ENCODE measurements at regions not wholly inside any gene's neighbourhood (a gene's known extent, or its start where the extent isn't known, plus 50 kb on each side); places are given as distances from the start of the nearest gene placed in this dataset.

DNA sequence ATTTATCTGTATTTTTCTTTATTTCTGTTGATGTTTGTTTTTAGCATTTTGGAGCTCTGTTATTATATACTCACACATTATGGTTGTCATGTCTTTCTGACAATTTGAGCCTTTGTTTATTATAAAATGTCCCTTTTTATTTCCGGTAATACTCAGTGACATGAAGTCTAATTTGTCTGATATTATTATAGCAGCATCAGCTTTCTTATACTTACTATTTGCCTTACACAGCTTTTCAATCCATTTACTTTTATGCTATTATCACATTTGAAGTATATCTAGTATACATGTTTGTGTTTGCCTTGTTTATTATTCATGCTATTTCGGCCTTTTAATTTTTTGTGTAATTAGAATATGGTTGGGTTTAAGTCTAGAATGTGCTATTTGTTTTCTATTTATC lies 430.6 kb upstream of the FANCL start:
- FAIRE-seq: no peak

GRCh38 chr2:58669998-58670397 lies 428.9 kb upstream of the FANCL start:
- FAIRE-seq: no peak

- FAIRE-seq: no peak
These were observed 426.1 kb upstream of the FANCL start for GRCh38 chr2:58667137-58667774.

DNA sequence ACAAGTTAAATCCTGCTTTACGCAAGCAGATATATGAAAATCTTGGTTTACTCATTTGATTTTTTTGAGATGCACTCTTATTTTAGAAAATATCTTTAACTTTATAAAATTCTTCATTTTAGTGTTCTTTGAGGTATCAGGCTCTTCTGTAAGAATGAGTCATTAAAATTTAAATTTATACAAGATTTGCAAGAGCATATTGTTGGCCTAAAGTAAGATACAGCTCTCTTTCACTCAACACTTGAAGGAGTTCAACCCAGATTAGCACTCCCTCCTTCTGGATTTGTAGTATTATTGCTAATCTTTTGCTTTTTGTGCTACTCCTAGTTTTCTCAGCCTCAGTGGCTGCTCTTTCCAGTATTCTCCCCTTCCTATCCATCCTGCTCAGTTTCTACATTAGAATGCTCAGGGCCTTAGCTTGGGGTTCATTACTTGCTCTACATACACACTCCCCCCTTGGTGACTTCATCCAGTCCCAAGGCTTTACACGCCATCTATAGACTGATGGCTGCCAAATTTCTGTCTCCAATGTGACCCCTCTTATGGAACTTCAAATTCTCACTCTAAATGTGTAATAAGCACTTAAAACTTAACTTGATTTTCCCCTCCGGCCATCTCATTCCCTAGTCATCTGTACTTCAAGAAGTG lies 425.3 kb upstream of the FANCL start:
- no peak for FAIRE-seq

- no peak for FAIRE-seq
These were observed 424.0 kb upstream of the FANCL start for GRCh38 chr2:58665154-58665553.

DNA sequence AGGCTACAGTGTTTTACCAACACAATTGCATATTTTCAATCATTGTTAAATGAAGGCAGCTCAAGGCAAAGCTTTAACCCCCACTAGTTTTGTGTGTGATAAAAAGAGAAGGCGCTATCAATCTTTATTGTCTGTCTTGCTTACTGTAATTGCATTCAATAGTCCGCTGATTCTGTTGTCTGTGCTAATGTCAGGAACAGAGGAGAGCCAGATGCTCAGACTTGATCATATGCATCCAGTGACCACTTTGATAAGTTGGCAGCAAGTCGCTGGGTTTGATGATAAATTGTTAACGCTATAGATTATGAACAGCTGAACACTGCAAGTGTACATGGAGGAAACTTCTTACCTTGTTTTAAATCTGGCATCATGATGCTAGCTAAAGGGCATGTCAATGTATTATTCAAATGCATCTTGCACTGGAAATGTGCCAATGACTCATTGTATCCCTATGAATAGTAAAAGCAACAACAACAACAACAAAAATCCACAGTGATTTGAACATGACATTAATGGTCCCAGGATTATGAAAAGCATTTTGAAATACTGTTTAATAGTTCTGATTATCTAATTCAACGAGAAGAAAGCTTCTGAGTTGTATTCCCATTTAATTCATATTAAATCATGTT lies 423.5 kb upstream of the FANCL start:
- FAIRE-seq: no peak

- no peak for FAIRE-seq
These were observed 418.9 kb upstream of the FANCL start for GRCh38 chr2:58660046-58660445.

GRCh38 chr2:58655152-58655551 lies 414.0 kb upstream of the FANCL start:
- FAIRE-seq: no peak

GRCh38 chr2:58651930-58652329 lies 410.8 kb upstream of the FANCL start:
- FAIRE-seq: no peak

DNA sequence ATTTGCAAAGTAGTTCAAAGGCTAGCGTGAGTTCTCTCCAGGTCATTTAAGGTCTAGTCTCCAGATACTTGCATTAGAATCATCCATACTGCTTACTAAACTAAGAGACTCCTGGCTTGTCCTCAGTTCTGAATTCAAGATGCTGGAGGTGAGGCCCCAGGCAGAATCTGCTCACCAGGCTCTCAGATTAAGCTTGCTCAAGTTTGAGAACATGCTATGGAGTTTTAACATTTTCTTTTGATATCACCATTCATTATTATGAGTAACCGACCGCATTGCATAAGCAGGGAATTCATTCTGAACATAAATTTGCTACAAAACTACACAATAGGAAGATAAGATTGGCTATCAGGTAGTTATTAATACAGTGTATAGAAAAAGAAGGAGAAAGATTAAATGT lies 409.7 kb upstream of the FANCL start:
- FAIRE-seq: no peak

GRCh38 chr2:58649756-58650155 lies 408.6 kb upstream of the FANCL start:
- no peak for FAIRE-seq

- no peak for FAIRE-seq
These were observed 403.9 kb upstream of the FANCL start for GRCh38 chr2:58645017-58645416.

- FAIRE-seq: no peak
These were observed 403.3 kb upstream of the FANCL start for GRCh38 chr2:58644451-58644850.

DNA sequence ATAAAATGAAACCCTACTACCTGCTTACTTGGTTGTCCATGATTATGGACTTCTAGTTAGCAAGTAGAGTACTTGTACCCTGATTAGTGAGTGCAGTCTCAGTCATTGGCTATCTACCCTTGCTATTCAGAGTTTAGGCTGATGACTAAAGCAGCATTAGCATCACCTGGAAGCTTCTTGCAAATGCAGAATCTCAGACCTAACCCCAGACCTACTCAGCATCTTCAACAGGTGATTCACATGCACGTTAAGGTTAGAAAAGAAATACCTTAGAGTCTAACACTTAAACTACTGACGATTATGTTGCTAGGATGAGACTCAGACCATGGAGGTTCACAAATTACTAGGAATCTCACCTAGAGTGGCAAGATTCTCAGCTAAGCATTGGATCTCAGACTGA lies 399.9 kb upstream of the FANCL start:
- no peak for FAIRE-seq

DNA sequence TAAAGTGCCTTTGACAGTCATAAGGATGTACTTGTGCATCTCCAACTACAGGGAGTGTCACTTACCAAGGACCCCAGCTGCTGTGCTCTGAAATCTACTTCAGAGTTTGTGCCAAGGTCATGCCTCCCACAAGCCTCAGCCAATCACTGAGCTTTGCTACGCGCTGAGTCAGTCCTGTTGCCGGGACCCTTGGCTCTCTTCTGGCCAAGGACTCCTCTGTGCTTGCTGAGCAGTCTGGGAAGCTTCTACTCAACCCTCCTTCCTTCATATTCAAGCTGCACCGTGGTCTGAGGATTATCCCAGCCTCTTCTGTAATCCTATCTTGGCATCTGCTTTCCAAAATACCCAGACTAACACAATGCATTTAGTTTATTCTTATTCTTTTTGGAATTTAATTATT lies 398.9 kb upstream of the FANCL start:
- no peak for FAIRE-seq

DNA sequence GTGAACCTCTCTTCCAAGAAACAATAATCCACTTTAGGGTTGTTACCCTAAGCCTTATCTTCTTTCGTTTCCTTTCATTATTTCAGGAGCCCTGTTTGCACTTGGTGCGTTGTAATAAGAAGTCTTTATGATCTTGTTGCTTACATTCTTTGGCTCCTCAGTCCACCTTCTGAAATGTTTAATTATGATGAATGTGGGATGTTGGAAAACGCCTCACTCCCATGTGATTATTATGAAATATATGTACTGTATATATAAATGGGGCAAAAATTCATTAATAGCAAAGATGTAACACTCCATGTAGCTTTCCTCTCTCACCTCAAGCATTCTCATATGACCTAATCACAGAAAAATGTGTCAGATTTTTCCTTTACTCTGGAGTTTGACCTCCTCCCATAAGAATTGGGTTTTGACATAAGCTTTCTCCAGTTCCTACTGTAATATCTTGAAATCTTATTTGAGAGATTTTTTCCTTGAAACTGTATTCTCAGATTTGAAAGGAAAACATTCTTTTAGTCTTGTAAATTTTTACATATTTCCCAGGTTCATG lies 397.2 kb upstream of the FANCL start:
- no peak for FAIRE-seq

- no peak for FAIRE-seq
These were observed 395.7 kb upstream of the FANCL start for GRCh38 chr2:58636872-58637271.

DNA sequence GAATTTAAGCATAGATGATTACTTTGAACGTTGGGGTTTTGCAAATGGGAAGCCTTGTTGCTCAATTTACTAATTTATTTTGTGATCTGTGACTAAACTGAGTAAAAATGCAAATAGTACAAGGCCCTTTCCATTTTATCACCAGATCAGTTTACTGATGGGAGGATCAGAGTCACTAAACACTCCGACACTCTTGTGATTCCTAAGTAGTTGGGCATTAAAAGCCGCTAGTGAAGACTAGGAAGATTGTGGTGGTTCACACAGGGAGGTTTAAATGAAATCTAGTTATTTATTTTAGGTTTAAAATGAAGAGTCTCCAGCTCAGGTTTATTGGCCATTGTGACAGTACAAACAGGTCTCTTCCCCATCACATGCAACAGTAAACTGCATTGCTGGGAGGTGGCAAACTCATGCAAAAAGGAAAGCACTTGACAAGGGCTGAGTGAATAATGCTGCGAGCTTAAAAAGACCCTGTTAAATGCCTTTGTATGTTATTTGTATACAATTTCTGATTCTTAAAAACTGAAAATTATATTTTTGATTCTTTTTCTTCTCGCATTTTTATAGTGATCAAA lies 394.8 kb upstream of the FANCL start:
- FAIRE-seq: peak; percentile 7

DNA sequence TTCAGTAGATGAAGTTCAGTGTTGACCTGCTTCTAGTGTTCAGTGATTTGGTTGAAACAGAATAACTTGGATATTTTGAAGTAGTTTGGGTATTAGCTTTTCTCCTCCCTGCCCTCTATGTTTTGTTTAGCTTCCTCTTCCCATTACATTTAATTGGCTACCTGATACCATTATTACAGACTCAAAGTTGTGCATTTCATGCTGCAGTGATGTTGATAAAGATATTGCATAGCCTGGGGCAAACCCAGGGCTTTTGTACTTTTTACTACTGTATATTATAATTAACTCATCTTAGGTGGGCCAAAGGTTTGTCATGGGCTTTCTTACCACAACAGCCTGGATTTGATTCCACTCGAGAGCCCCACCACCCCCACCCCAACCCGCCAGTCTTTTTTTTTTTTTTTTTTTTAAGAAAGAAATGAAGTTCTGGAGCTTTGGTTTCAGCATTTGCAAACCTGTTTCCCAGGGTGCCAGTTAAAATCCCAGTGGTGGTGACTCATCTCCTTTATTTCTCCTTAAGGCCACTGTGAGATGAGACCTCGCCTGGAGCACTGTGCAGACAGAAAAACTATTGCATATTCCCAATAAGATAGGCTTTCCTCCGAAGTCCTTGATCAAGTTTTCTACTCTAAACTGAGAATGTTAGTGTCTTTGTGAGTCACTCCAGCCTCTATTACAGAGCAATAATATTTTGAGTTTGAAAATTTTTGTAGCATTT lies 393.7 kb upstream of the FANCL start:
- FAIRE-seq: no peak

DNA sequence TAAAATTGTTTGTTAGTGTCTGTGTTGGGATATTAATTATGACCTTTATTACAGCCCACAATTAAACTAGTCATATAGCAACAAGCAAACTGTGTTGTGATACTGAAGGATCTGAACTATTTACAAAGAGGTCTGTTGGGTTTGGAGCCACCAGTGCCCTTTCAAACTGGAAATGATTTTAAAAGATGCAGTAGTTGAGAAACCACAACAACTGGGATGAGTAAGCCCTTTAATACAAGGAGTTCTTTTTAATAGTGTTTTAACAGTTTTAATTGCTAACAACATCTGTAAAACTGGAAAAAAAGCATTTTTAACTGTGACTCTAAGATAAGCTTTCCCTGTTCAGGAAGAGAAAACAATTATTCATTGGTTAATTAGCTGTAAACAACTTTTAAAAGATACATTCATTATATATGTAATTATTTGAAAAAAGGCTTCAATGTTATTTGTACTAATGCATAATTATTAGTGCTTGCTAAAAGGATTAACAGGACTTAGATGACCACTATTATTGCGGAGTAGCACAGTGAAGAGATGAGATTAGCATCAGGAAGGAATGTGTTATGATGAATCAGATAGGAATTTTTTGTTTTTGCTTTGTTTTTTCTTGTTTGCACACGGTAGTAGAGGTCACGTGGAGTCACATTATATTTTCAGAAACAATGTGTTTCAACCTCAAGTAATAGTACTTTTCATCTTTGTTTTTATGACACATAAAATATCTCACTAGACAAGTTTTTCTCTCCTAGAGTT lies 392.7 kb upstream of the FANCL start:
- no peak for FAIRE-seq

DNA sequence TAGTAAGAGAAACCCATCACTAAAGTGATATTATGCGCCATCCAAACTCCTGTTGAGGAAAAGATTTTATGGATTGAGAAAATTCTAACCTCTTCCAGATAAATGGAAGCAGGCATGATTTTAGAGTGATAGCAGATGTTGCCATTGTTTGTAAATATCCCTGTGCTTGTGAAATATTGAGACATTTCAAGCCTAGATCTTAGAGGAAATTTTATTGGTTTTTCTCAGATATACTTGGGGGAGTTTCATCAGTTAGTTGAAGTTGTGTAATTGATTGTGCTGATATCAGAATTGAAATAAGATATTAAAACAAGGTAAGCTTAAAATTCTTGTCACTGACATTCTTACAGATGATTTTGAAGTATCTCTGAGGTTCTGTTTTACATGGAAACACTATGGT lies 390.9 kb upstream of the FANCL start:
- no peak for FAIRE-seq

GRCh38 chr2:58629545-58630119 lies 388.5 kb upstream of the FANCL start:
- no peak for FAIRE-seq

Measured in TTC549 (cell line).